WTC11 (cell line): ENCODE measurements at regions not wholly inside any gene's neighbourhood (a gene's known extent, or its start where the extent isn't known, plus 50 kb on each side); places are given as distances from the start of the nearest gene placed in this dataset.

Experiments
- ATAC-seq: fragments of 200-7000 bp; cut with Tn5 transposase; 2 replicates; pipeline ENCODE4 v1.10.0; 2021; ENCODE audit warnings: mild to moderate bottlenecking, moderate library complexity
- CTCF ChIA-PET: fragments of 300-600 bp; sonication (Branson Sonifier 250); formaldehyde crosslinking; loops from one replicate; lab custom pipeline; 2021; ENCODE audit warnings: antibody characterized with exemption; lab: Charles Lee
- POLR2A ChIA-PET: fragments of 350-600 bp; sonication (Branson Sonifier 250); formaldehyde crosslinking; loops from one replicate; lab custom pipeline; 2021; ENCODE audit warnings: antibody characterized with exemption; lab: Charles Lee
- DNase-seq: peaks from one replicate; pipeline ENCODE4 v3.0.0; 2021; ENCODE audit warnings: low spot score
- H3K27ac Mint-ChIP-seq: 2 replicates; pipeline ENCODE4 v1.8.0; 2021; ENCODE audit warnings: mixed read lengths
- H3K27me3 Mint-ChIP-seq: 2 replicates; pipeline ENCODE4 v1.8.0; 2021; ENCODE audit warnings: low read depth, mild to moderate bottlenecking, moderate library complexity, mixed read lengths
- H3K36me3 Mint-ChIP-seq: 2 replicates; pipeline ENCODE4 v1.8.0; 2021; ENCODE audit warnings: mixed read lengths
- H3K4me1 Mint-ChIP-seq: 2 replicates; pipeline ENCODE4 v1.8.0; 2022; ENCODE audit warnings: mixed read lengths
- H3K4me3 Mint-ChIP-seq: 2 replicates; pipeline ENCODE4 v1.8.0; 2021; ENCODE audit warnings: mild to moderate bottlenecking, moderate library complexity, mixed read lengths
- H3K9me3 Mint-ChIP-seq: 2 replicates; pipeline ENCODE4 v1.8.0; 2021; ENCODE audit warnings: mixed read lengths
- ATF6 ChIP-seq: sonication (generic); formaldehyde crosslinking; IDR thresholded peaks from 2 replicates; pipeline ENCODE4 v1.8.1; 2023; ENCODE audit warnings: mild to moderate bottlenecking, missing genetic modification reagents
- CBFB ChIP-seq: sonication (generic); formaldehyde crosslinking; IDR thresholded peaks from 2 replicates; pipeline ENCODE4 v1.8.1; 2022; ENCODE audit warnings: mild to moderate bottlenecking, low read depth, missing genetic modification reagents
- CREM ChIP-seq: sonication (generic); formaldehyde crosslinking; IDR thresholded peaks from 2 replicates; pipeline ENCODE4 v1.8.1; 2022; ENCODE audit warnings: mild to moderate bottlenecking, missing genetic modification reagents, moderate library complexity
- EMX1 ChIP-seq: fragments of 250-450 bp; sonication (Bioruptor Pico); IDR thresholded peaks from 2 replicates; pipeline ENCODE4 v1.8.0; 2021; ENCODE audit warnings: mild to moderate bottlenecking
- FOXJ3 ChIP-seq: sonication (generic); formaldehyde crosslinking; IDR thresholded peaks from 2 replicates; pipeline ENCODE4 v1.9.0; 2021; ENCODE audit warnings: missing genetic modification reagents, mild to moderate bottlenecking, borderline replicate concordance
- KAT7 ChIP-seq: sonication (generic); formaldehyde crosslinking; IDR thresholded peaks from 2 replicates; pipeline ENCODE4 v1.8.1; 2023; ENCODE audit warnings: missing genetic modification reagents, mild to moderate bottlenecking, borderline replicate concordance
- MYBL2 ChIP-seq: sonication (generic); formaldehyde crosslinking; IDR thresholded peaks from 2 replicates; pipeline ENCODE4 v1.8.1; 2023; ENCODE audit warnings: mild to moderate bottlenecking, moderate library complexity, missing genetic modification reagents
- PRDM15 ChIP-seq: sonication (generic); formaldehyde crosslinking; IDR thresholded peaks from 2 replicates; pipeline ENCODE4 v1.8.0; 2022; ENCODE audit warnings: missing genetic modification reagents
- TP53 ChIP-seq: sonication (generic); formaldehyde crosslinking; IDR thresholded peaks from 2 replicates; pipeline ENCODE4 v1.8.1; 2023; ENCODE audit warnings: mild to moderate bottlenecking, missing genetic modification reagents
- ZBTB21 ChIP-seq: sonication (generic); formaldehyde crosslinking; IDR thresholded peaks from 2 replicates; pipeline ENCODE4 v1.8.1; 2023; ENCODE audit warnings: mild to moderate bottlenecking, missing genetic modification reagents, borderline replicate concordance
- ZMAT4 ChIP-seq: fragments of 250-450 bp; sonication (Bioruptor Pico); IDR thresholded peaks from 2 replicates; pipeline ENCODE4 v1.9.0; 2021; ENCODE audit warnings: mild to moderate bottlenecking
- ZNF138 ChIP-seq: sonication (generic); formaldehyde crosslinking; conservative IDR thresholded peaks from 2 replicates; pipeline ENCODE4 v1.8.1; 2022; ENCODE audit warnings: mild to moderate bottlenecking, moderate library complexity, missing genetic modification reagents
- ZNF263 ChIP-seq: sonication (generic); formaldehyde crosslinking; IDR thresholded peaks from 2 replicates; pipeline ENCODE4 v1.8.1; 2022; ENCODE audit warnings: low read depth, mild to moderate bottlenecking, moderate library complexity, missing genetic modification reagents
- TF ChIP-seq, protein P1 (sequence below): fragments of 250-450 bp; sonication (Bioruptor Pico); IDR thresholded peaks from 2 replicates; pipeline ENCODE4 v1.9.0; 2021; ENCODE audit warnings: mild to moderate bottlenecking, borderline replicate concordance
- TF ChIP-seq, protein P2 (sequence below): sonication (generic); formaldehyde crosslinking; conservative IDR thresholded peaks from 2 replicates; pipeline ENCODE4 v1.8.1; 2022; ENCODE audit warnings: mild to moderate bottlenecking, missing genetic modification reagents
- TF ChIP-seq, protein P3 (sequence below): sonication (generic); formaldehyde crosslinking; IDR thresholded peaks from 2 replicates; pipeline ENCODE4 v1.8.1; 2022; ENCODE audit warnings: mild to moderate bottlenecking, moderate library complexity, missing genetic modification reagents

DNA sequence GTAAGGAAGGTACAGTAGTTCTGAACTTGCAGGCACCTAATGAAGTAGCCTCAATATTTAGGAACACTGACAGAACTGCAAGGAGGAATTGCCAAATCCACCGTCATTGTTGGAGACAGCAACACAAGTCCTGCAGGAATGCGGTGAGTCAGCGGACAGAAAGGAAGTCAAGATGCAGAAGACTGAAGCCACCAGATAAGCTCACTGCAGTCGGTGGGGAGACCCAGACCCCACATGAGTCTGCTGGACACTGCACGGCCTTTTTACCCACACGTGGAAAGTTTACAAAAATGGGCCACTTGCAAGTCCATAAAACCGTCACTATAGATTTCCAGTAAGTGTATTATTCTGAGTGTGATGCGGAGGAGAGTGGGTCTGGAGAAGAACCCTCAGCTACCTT lies 1471.6 kb downstream of the TBC1D22A start:
- POLR2A ChIA-PET, result no interaction called here
- H3K27ac Mint-ChIP-seq, result no peak overlapping the region
- H3K4me1 Mint-ChIP-seq, result peaks cover 4% of the 10 kb centered on the region
- no peak for DNase-seq
- peaks cover 17% of the 10 kb centered on the region for H3K36me3 Mint-ChIP-seq
- TF ChIP-seq KAT7 (CRISPR knock-in tag) (no peak), ZMAT4 (CRISPR knock-in tag) (no peak), PRDM15 (CRISPR knock-in tag) (no peak), MYBL2 (CRISPR knock-in tag) (no peak), ZNF263 (CRISPR knock-in tag) (no peak), CREM (no peak), TP53 (CRISPR knock-in tag) (no peak), EMX1 (no peak), ZBTB21 (no peak), ZNF138 (no peak), ATF6 (CRISPR knock-in tag) (no peak)
- TF ChIP-seq, protein P1, sequence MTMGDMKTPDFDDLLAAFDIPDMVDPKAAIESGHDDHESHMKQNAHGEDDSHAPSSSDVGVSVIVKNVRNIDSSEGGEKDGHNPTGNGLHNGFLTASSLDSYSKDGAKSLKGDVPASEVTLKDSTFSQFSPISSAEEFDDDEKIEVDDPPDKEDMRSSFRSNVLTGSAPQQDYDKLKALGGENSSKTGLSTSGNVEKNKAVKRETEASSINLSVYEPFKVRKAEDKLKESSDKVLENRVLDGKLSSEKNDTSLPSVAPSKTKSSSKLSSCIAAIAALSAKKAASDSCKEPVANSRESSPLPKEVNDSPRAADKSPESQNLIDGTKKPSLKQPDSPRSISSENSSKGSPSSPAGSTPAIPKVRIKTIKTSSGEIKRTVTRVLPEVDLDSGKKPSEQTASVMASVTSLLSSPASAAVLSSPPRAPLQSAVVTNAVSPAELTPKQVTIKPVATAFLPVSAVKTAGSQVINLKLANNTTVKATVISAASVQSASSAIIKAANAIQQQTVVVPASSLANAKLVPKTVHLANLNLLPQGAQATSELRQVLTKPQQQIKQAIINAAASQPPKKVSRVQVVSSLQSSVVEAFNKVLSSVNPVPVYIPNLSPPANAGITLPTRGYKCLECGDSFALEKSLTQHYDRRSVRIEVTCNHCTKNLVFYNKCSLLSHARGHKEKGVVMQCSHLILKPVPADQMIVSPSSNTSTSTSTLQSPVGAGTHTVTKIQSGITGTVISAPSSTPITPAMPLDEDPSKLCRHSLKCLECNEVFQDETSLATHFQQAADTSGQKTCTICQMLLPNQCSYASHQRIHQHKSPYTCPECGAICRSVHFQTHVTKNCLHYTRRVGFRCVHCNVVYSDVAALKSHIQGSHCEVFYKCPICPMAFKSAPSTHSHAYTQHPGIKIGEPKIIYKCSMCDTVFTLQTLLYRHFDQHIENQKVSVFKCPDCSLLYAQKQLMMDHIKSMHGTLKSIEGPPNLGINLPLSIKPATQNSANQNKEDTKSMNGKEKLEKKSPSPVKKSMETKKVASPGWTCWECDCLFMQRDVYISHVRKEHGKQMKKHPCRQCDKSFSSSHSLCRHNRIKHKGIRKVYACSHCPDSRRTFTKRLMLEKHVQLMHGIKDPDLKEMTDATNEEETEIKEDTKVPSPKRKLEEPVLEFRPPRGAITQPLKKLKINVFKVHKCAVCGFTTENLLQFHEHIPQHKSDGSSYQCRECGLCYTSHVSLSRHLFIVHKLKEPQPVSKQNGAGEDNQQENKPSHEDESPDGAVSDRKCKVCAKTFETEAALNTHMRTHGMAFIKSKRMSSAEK (CRISPR knock-in tag), result no peak
- H3K9me3 Mint-ChIP-seq, result peaks cover 23% of the 10 kb centered on the region
- no peak for ATAC-seq
- CTCF ChIA-PET, result no interaction called here
- no peak overlapping the region for H3K4me3 Mint-ChIP-seq
- H3K27me3 Mint-ChIP-seq, result peaks cover 3% of the 10 kb centered on the region; the same call in 1 of the 2 replicates

DNA sequence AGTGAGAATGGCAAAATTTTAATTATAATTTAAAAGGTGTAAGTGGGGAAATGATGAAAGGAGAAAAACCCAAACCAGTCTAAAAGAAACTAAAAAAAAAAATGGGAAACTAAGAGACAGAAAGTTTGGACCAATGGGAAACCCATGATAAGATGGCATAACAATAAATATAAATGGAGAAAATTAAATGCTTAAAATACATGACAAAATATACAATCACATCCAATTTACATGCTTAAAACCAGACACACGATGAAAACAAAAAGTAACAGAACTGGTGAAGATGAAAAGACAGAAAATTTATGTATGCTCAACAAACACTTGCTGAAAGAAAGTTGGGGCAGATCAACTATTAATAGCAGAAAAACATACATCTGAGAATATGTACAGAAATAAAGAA lies 1471.1 kb downstream of the TBC1D22A start:
- Mint-ChIP-seq H3K4me3 (no peak overlapping the region), H3K9me3 (peaks cover 27% of the 10 kb centered on the region), H3K4me1 (no peaks in the 10 kb centered on the region; the same call in 1 of the 2 replicates), H3K27ac (no peak overlapping the region), H3K36me3 (peaks cover 17% of the 10 kb centered on the region), H3K27me3 (no peaks in the 10 kb centered on the region)
- DNase-seq (no peak), ATAC-seq (no peak)
- TF ChIP-seq MYBL2 (CRISPR knock-in tag) (no peak), CBFB (CRISPR knock-in tag) (no peak), FOXJ3 (CRISPR knock-in tag) (no peak)
- TF ChIP-seq, protein P1 (CRISPR knock-in tag), result no peak
- TF ChIP-seq, protein P2, sequence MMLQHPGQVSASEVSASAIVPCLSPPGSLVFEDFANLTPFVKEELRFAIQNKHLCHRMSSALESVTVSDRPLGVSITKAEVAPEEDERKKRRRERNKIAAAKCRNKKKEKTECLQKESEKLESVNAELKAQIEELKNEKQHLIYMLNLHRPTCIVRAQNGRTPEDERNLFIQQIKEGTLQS (CRISPR knock-in tag), result no peak
- TF ChIP-seq, protein P3, sequence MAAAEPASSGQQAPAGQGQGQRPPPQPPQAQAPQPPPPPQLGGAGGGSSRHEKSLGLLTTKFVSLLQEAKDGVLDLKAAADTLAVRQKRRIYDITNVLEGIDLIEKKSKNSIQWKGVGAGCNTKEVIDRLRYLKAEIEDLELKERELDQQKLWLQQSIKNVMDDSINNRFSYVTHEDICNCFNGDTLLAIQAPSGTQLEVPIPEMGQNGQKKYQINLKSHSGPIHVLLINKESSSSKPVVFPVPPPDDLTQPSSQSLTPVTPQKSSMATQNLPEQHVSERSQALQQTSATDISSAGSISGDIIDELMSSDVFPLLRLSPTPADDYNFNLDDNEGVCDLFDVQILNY (CRISPR knock-in tag), result no peak
- POLR2A ChIA-PET, result no interaction called here
- CTCF ChIA-PET, result no interaction called here
